Choroid plexus epithelial cell (primary cell): ENCODE measurements at regions not wholly inside any gene's neighbourhood (a gene's known extent, or its start where the extent isn't known, plus 50 kb on each side); places are given as distances from the start of the nearest gene placed in this dataset.

Experiments used
- DNase-seq: peaks from one replicate; pipeline ENCODE4 v3.0.0-alpha.2; 2010; ENCODE audit warnings: low read depth
- H3K4me3 ChIP-seq: 2 replicates; pipeline ENCODE4 v1.5.1; 2011; ENCODE audit warnings: low read depth, mild to moderate bottlenecking, control low read depth, low read length, moderate library complexity
- CTCF ChIP-seq: conservative IDR thresholded peaks from 2 replicates; pipeline ENCODE4 v1.5.1; 2011; ENCODE audit warnings: low read depth, mild to moderate bottlenecking, control low read depth, inconsistent platforms, low read length, moderate library complexity

- no peak for TF ChIP-seq CTCF
- DNase-seq, result no peak
Observed at GRCh38 chr14:58833634-58834378, 196.0 kb downstream of the DACT1 start.

DNA sequence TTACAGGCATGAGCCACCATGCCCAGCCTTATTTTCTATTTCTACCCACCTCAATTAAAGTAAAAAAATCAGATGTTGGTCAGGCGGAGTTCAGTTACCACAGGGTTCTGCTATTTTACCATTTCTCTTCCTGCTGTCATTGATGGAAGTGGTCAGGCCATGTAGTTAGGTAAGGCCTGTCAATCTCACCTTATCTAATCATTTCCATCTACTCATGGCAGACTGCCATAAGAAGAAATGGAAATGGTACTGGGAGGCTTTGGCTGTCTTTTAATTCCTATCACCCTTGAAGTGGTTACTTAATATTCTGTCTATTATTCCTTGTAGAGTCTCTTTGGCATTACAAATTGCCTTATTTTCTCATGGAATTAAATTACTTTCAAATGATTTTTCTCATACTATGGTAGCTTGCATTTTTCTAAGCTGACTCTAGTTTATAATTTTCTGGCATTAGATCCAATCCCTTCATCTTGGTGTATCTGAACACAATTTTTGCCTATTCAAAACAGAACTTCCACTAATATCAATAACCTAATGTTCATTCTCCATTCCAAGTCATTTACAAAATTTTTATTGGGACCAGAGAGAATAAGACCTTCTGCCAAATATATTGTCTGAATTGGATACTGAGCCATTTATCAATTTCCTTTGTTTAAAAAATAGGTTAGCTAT, 198.7 kb downstream of the DACT1 start:
- no peak for DNase-seq
- no peak overlapping the region for H3K4me3 ChIP-seq
- no peak for TF ChIP-seq CTCF

More at GRCh38 chr14:58833634-58834378, 196.0 kb downstream of the DACT1 start:
- H3K4me3 ChIP-seq, result no peak overlapping the region

DNA sequence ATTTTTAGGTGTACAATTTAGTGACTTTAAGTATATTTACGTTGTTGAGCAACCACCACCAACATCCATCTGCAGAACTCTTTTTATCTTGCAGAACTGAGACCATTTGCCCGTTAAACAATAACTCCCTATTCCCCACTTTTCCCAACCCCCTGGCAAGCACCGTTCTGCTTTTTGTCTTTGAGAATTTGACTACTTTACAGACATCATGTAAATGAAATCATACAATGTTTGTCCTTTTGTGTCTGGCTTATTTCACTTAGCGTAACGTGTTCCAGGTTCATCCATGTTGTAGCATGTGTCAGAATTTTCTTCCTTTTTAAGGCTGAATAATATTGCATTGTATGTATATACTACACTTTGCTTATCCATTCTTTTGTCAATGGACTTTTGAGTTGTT, 201.5 kb downstream of the DACT1 start:
- H3K4me3 ChIP-seq, result no peak overlapping the region
- TF ChIP-seq CTCF, result no peak
- DNase-seq, result no peak

DNA sequence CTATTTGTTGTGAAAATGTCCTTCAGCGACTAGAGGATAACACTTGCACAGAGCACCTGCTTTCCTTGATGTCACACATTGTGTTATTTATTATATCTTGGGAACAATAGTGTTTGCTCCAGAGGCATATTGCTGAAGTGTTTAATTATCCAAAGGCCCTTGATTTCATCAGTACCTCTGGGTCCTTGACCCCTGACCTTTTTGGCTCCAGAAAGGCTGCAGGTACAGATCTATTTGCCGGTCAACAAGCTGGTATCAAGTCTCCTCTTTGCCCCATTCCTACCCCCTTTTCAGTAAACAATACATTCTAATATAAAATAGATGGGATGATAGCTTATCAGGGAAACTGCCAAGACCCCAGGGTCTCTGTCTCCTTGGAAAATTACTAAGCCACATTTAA, 206.8 kb downstream of the DACT1 start:
- no peak for DNase-seq
- TF ChIP-seq CTCF, result no peak
- no peak overlapping the region for H3K4me3 ChIP-seq

DNA sequence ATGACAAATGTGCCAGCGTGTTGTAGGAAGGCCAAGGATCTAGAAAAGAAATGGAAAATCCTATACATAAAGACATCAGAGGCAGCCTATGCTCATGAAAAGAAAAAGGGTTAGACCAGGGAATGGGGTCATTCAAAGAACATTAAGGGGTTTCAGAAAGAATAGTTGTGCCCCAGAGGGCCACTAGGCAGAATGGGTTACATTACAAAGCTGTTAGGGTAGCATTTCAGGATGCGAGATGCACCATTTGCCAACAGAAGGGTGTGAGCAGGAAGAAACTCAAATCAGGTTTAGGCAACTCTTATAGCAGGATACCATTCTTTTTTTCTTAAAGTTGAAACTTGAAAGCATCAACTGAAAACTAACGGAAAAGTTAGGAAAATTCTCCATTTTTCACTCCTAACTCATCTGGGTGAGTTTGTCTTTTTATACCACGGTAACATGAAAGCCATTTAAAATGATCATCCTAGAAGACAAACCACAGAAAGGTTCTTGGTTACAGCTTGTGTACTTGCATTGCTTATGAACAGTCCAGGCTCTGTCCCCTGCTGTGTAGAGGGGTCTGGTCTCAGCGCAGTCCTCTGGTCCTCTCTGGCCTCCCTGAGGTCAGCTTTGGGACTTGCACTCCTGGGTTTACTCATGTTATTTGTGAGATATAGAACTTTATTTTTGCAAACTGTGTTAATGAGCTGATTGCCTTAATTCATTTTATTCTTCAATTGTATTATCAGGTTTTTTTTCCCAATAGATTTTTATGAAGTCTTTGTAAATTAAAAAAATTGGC, 209.1 kb downstream of the DACT1 start:
- no peak for DNase-seq
- no peak for TF ChIP-seq CTCF

GRCh38 chr14:58848365-58848764, 210.6 kb downstream of the DACT1 start:
- no peak for TF ChIP-seq CTCF
- no peak for DNase-seq
- no peak overlapping the region for H3K4me3 ChIP-seq

More for the DNA sequence above, 209.1 kb downstream of the DACT1 start:
- H3K4me3 ChIP-seq, result no peak overlapping the region
